WERI-Rb-1 (cell line): ENCODE measurements at regions not wholly inside any gene's neighbourhood (a gene's known extent, or its start where the extent isn't known, plus 50 kb on each side); places are given as distances from the start of the nearest gene placed in this dataset.

Experiments used
- DNase-seq: peaks from one replicate; pipeline ENCODE4 v3.0.0-alpha.2; 2020
- H3K27ac ChIP-seq: fragments of 250-450 bp; sonication (Bioruptor Pico); 2 replicates; pipeline ENCODE4 v1.5.1; 2020; ENCODE audit warnings: mild to moderate bottlenecking, moderate library complexity
- H3K27me3 ChIP-seq: fragments of 250-450 bp; sonication (Bioruptor Pico); 2 replicates; pipeline ENCODE4 v1.5.1; 2021; ENCODE audit warnings: mild to moderate bottlenecking, low read depth, moderate library complexity; ENCODE audit not compliant: insufficient read depth, severe bottlenecking
- H3K36me3 ChIP-seq: fragments of 250-450 bp; sonication (Bioruptor Pico); 2 replicates; pipeline ENCODE4 v1.5.1; 2020; ENCODE audit warnings: mild to moderate bottlenecking, moderate library complexity
- H3K4me3 ChIP-seq: 2 replicates; pipeline ENCODE4 v1.5.1; 2011; ENCODE audit warnings: low read depth, mild to moderate bottlenecking, control low read depth, low read length
- H3K9me3 ChIP-seq: fragments of 250-450 bp; sonication (Bioruptor Pico); 2 replicates; pipeline ENCODE4 v1.5.1; 2021; ENCODE audit warnings: mild to moderate bottlenecking, moderate library complexity; ENCODE audit not compliant: severe bottlenecking
- CTCF ChIP-seq: IDR thresholded peaks from 2 replicates; pipeline ENCODE4 v1.5.1; 2011; ENCODE audit warnings: low read depth, mild to moderate bottlenecking, control low read depth, inconsistent platforms, low read length

DNA sequence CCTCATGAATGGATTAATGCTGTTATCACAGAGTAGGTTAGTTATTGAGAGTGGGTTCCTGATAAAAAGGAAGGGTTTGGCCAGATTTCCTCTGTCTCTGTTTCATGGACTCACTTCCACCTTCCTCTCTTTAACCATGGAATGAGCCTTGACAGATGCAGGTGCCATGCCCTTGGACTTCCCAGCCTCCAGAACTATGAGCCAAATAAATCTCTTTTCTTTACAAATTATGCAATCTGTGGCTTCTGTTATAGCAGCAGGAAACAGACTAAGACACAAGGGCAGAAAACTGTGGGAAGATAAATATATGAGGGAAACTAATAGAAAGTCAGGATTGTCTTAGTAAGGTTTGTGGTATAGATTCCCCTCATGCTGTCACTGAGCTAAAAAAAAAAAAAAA is 106.5 kb downstream of the QRSL1 start:
- TF ChIP-seq CTCF = no peak
- Histone ChIP-seq H3K36me3 (no peaks in the 10 kb centered on the region), H3K27me3 (no peaks in the 10 kb centered on the region), H3K4me3 (no peak overlapping the region), H3K27ac (no peak overlapping the region), H3K9me3 (no peaks in the 10 kb centered on the region)
- DNase-seq = no peak

DNA sequence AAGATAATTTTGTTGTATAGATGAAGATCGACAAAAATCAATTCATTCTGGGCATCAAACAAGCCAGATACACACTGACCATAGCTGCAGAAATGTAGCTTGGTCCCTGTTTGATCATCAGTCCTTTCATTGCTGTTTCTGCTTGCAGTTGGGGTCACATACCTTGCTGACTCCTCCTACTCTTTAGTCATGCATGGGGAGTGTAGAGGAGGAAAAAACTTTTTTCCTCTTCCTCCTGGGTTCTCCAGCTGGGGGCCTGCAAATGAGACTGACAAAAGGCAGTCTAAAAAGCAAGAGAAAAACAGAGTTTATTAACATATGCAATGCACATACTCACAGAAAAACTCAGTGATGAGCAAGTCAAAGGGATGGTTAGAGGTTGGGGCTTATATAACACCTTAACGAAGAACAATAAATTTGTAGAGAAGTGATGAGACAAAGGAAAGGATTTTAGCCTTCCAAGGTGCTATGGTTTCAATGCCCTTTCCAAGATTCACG is 105.8 kb downstream of the QRSL1 start:
- Histone ChIP-seq H3K27ac (no peak overlapping the region), H3K4me3 (no peak overlapping the region), H3K9me3 (no peaks in the 10 kb centered on the region), H3K36me3 (no peaks in the 10 kb centered on the region), H3K27me3 (no peaks in the 10 kb centered on the region)
- TF ChIP-seq CTCF = no peak
- no peak for DNase-seq

- DNase-seq = no peak
- H3K27ac ChIP-seq = no peak overlapping the region
- H3K4me3 ChIP-seq = no peak overlapping the region
- H3K9me3 ChIP-seq = no peaks in the 10 kb centered on the region
- no peaks in the 10 kb centered on the region for H3K36me3 ChIP-seq
- no peak for TF ChIP-seq CTCF
- no peaks in the 10 kb centered on the region for H3K27me3 ChIP-seq
Observed at GRCh38 chr6:106733386-106733785, 104.0 kb downstream of the QRSL1 start.

GRCh38 chr6:106732376-106732940 is 103.1 kb downstream of the QRSL1 start:
- Histone ChIP-seq H3K9me3 (no peaks in the 10 kb centered on the region), H3K36me3 (no peaks in the 10 kb centered on the region), H3K27ac (no peak overlapping the region), H3K4me3 (no peak overlapping the region), H3K27me3 (no peaks in the 10 kb centered on the region)
- TF ChIP-seq CTCF = no peak
- DNase-seq = no peak

DNA sequence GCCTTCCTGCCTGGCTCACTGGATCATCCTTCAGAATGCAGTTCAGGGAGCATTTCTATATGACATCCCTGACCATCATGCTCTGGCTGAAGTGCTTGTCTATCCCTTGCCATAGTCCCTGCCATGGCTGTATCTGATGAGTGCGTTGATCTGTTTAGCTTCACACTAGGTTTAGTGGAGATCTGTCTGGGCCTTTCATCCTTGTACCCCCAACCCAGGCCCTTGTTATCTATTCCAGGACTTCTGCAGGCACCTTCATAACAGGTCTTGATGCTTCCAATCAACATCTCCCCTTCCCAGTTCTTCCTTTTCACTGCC is 102.4 kb downstream of the QRSL1 start:
- no peak for TF ChIP-seq CTCF

DNA sequence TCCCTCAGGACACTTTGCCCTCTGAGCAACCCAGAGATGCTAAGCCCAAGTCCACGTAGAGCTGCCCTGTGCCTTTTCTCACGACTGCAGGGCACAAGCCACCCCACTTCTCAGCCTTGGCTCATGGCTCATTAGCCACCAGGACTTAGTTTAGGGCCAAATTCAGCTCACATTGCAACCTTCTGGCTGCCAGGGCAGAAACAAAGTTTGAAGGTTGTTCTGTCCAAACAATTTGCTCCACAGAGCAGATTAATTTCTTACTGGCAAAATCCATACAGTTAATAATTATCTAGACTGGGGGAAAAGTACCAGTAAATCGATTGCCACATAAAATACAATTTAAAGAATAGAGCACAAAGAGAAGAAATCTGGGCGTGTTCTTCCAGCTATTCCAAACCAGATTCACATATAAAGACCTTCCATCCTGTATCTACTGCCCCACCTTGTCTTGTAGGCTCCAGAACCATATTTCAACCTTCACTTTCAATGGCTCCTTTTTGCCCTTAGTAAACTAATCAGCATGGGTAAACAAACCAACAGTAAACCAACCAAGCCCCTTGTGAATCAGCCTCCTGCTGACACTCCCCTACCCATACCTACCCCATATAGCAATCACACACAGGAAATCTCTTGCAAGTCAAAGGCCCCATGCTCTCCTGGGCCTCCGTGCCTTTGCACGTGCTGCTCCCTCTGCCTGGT is 101.9 kb downstream of the QRSL1 start:
- Histone ChIP-seq H3K36me3 (no peaks in the 10 kb centered on the region), H3K27me3 (no peaks in the 10 kb centered on the region), H3K9me3 (no peaks in the 10 kb centered on the region), H3K4me3 (no peak overlapping the region), H3K27ac (no peak overlapping the region)
- no peak for DNase-seq
- TF ChIP-seq CTCF = no peak

More for the DNA sequence above, 102.4 kb downstream of the QRSL1 start:
- Histone ChIP-seq H3K4me3 (no peak overlapping the region), H3K9me3 (no peaks in the 10 kb centered on the region), H3K27me3 (no peaks in the 10 kb centered on the region), H3K27ac (no peak overlapping the region), H3K36me3 (no peaks in the 10 kb centered on the region)
- no peak for DNase-seq
